GM12878 (cell line): ENCODE measurements at regions not wholly inside any gene's neighbourhood (a gene's known extent, or its start where the extent isn't known, plus 50 kb on each side); places are given as distances from the start of the nearest gene placed in this dataset.
A peak's percentile ranks its signal among the peaks of the same experiment; 100 is the strongest.

Source experiments
- ATAC-seq: fragments of 200-7000 bp; cut with Tn5 transposase; 3 replicates; pipeline ENCODE4 v1.9.1; 2020; ENCODE audit warnings: mild to moderate bottlenecking, moderate library complexity
- BruUV-seq: library from RNA; stranded (reverse); fragments of 400-500 nt; replicated peaks from 2 replicates; lab custom pipeline; 2021; lab: Mats Ljungman, UMichigan
- CTCF ChIA-PET: fragments of 300-600 bp; sonication (Branson Sonifier 250); formaldehyde crosslinking; extraction: SDS; loops from one replicate; lab custom pipeline; 2021; ENCODE audit warnings: inconsistent platforms; lab: Yijun Ruan, JAX
- POLR2A ChIA-PET: fragments of 350-600 bp; formaldehyde crosslinking; extraction: SDS; loops from one replicate; lab custom pipeline; 2021; ENCODE audit warnings: inconsistent platforms; lab: Charles Lee
- RAD21 ChIA-PET: fragments of 300-600 bp; sonication (Branson Sonifier 250); formaldehyde crosslinking; loops from one replicate; lab custom pipeline; 2023; ENCODE audit warnings: antibody characterized with exemption; ENCODE audit not compliant: unreplicated experiment; lab: Charles Lee
- SMC1A ChIA-PET: fragments of 300-600 bp; sonication (Branson Sonifier 250); formaldehyde crosslinking; loops from one replicate; lab custom pipeline; 2023; ENCODE audit not compliant: unreplicated experiment, uncharacterized antibody; lab: Charles Lee
- DNase-seq: peaks from one replicate; pipeline ENCODE4 v3.0.0-alpha.2; 2011; ENCODE audit warnings: low read depth, low spot score
- FAIRE-seq: peaks from 3 replicates; lab custom pipeline; 2011; peaks lifted over from hg19 to GRCh38; lab: Jason Lieb, UNC
- H2AFZ ChIP-seq: 2 replicates; pipeline ENCODE4 v1.6.0; 2011; ENCODE audit warnings: low read depth, low read length, control low read depth; ENCODE audit not compliant: control insufficient read depth
- H3K27ac ChIP-seq: 2 replicates; pipeline ENCODE4 v1.5.1; 2011; ENCODE audit warnings: control low read depth; ENCODE audit not compliant: control insufficient read depth, insufficient read depth
- H3K27me3 ChIP-seq, 2 experiments: replicated peaks in 1 of 2; 2 replicates each; pipeline versions ENCODE4 v1.6.0 to v1.6.1; 2011; ENCODE audit warnings: low read length in 1 of 2; ENCODE audit not compliant: control insufficient read depth in 2 of 2, insufficient read depth in 2 of 2
- H3K36me3 ChIP-seq, 2 experiments: 2 replicates each; pipeline ENCODE4 v1.5.1; 2011; ENCODE audit warnings: low read length in 1 of 2; ENCODE audit not compliant: control insufficient read depth in 2 of 2, insufficient read depth in 2 of 2
- H3K4me1 ChIP-seq: 2 replicates; pipeline ENCODE4 v1.6.1; 2011; ENCODE audit warnings: mild to moderate bottlenecking, low read length, moderate library complexity, mixed read lengths; ENCODE audit not compliant: control insufficient read depth, insufficient read depth
- H3K4me2 ChIP-seq: 2 replicates; pipeline ENCODE4 v1.6.0; 2011; ENCODE audit warnings: control low read depth; ENCODE audit not compliant: control insufficient read depth, insufficient read depth
- H3K4me3 ChIP-seq: fragments of 200-600 bp; sonication (generic); 2 replicates; pipeline ENCODE4 v1.5.1; 2016
- H3K79me2 ChIP-seq: 2 replicates; pipeline ENCODE4 v1.6.0; 2011; ENCODE audit warnings: low read length; ENCODE audit not compliant: control insufficient read depth, insufficient read depth
- H3K9ac ChIP-seq: 2 replicates; pipeline ENCODE4 v1.8.0; 2011; ENCODE audit warnings: low read length, control low read depth, mixed read lengths; ENCODE audit not compliant: control insufficient read depth, insufficient read depth
- H3K9me3 ChIP-seq: replicated peaks from 3 replicates; pipeline ENCODE4 v1.5.1; 2011; ENCODE audit warnings: mild to moderate bottlenecking, low read length; ENCODE audit not compliant: control insufficient read depth, insufficient read depth
- H4K20me1 ChIP-seq: 2 replicates; pipeline ENCODE4 v1.6.0; 2011; ENCODE audit not compliant: control insufficient read depth, insufficient read depth
- CTCF ChIP-seq, 3 experiments: IDR thresholded peaks in 2 of 3; conservative IDR thresholded peaks in 1 of 3; 2 replicates each; pipeline ENCODE4 v1.5.1; 2011; ENCODE audit warnings: low read depth in 3 of 3, low read length in 3 of 3, mild to moderate bottlenecking in 3 of 3, control low read depth in 2 of 3, moderate library complexity in 2 of 3, inconsistent platforms in 1 of 3, mixed read lengths in 1 of 3; ENCODE audit not compliant: control insufficient read depth in 2 of 3, insufficient read depth in 1 of 3; ENCODE audit errors: extremely low read depth in 1 of 3
- EED ChIP-seq: sonication (generic); IDR thresholded peaks from 2 replicates; pipeline ENCODE4 v1.6.1; 2016; ENCODE audit warnings: antibody characterized with exemption, low read depth
- ESRRA ChIP-seq: IDR thresholded peaks from 2 replicates; pipeline ENCODE4 v1.6.1; 2012; ENCODE audit warnings: mild to moderate bottlenecking, low read length, improper control_type of control experiment
- HDAC6 ChIP-seq: fragments of 200-600 bp; sonication (generic); IDR thresholded peaks from one replicate; pipeline ENCODE4 v1.8.0; 2017; ENCODE audit warnings: antibody characterized with exemption; ENCODE audit not compliant: unreplicated experiment
- NKRF ChIP-seq: fragments of 450-650 bp; conservative IDR thresholded peaks from 2 replicates; pipeline ENCODE4 v1.6.1; 2017; ENCODE audit warnings: mild to moderate bottlenecking, moderate library complexity
- NR2C2 ChIP-seq: IDR thresholded peaks from 2 replicates; pipeline ENCODE4 v1.6.1; 2011; ENCODE audit warnings: borderline replicate concordance, low read depth; ENCODE audit not compliant: control insufficient read depth, insufficient read length
- SUPT20H ChIP-seq: IDR thresholded peaks from 2 replicates; pipeline ENCODE4 v1.6.1; 2011; ENCODE audit warnings: low read depth, mild to moderate bottlenecking, low read length, moderate library complexity, borderline replicate concordance; ENCODE audit not compliant: control insufficient read depth
- WGBS: methylation state at CpG from one replicate; pipeline ENCODE4 v1.1.6; 2016; ENCODE audit warnings: low lambda C conversion rate; ENCODE audit not compliant: insufficient replicate concordance, insufficient coverage; ENCODE audit errors: missing lambda C conversion rate; 5-methylcytosine and 5-hydroxymethylcytosine counted together
- in situ Hi-C: fragments of 300-500 bp; cut with MboI; formaldehyde crosslinking; loops from 9 replicates; pipeline ENCODE4 v1.14.3; 2018; ENCODE audit warnings: mixed read lengths
- intact Hi-C: fragments of 100-400 bp; cut with micrococcal nuclease; formaldehyde crosslinking; loops from one replicate; pipeline ENCODE4 v1.14.2; 2022; ENCODE audit not compliant: unreplicated experiment

- peak; percentile 65 for ATAC-seq
- no peaks in the 10 kb centered on the region; a peak in 1 of 4 replicates for H3K36me3 ChIP-seq
- in situ Hi-C loops, result loop anchor here (10.0 kb wide), 1 partner anchor 343 kb away; no protein-coding TSS in a partner anchor
- peak overlapping the region; percentile 3; the same call in 1 of the 2 replicates for H2AFZ ChIP-seq
- TF ChIP-seq ESRRA (no peak), CTCF (IDR thresholded peaks at IDR 0.05 in 2 of 3, conservative IDR thresholded peaks at IDR 0.05 in 1 of 3; ENCODE audit: control insufficient read depth in 2 of 3, extremely low read depth in 1 of 3, insufficient read depth in 1 of 3, low read depth in 3 of 3, low read length in 3 of 3) (no peak), SUPT20H (no peak), NR2C2 (no peak), NKRF (no peak), EED (no peak), HDAC6 (no peak)
- SMC1A ChIA-PET, result interaction anchor here (0.9 to 5.4 kb wide), 22 partner anchors 9 to 491 kb away, joined by 3 to 25 read pairs (median 4); no protein-coding TSS in a partner anchor
- H4K20me1 ChIP-seq, result no peaks in the 10 kb centered on the region
- peaks cover 3% of the 10 kb centered on the region; the same call in 1 of the 3 replicates for H3K9me3 ChIP-seq
- BruUV-seq, result no TSS peak
- no peak overlapping the region for H3K4me2 ChIP-seq
- H3K9ac ChIP-seq, result no peak overlapping the region
- CTCF ChIA-PET, result interaction anchor here (0.7 to 4.9 kb wide), 14 partner anchors 12 to 969 kb away, joined by 3 to 72 read pairs (median 4); no protein-coding TSS in a partner anchor
- DNase-seq, result no peak
- no peaks in the 10 kb centered on the region for H3K27me3 ChIP-seq
- H3K4me3 ChIP-seq, result no peak overlapping the region
- H3K4me1 ChIP-seq, result peaks cover 11% of the 10 kb centered on the region; the same call in 1 of the 2 replicates
- peaks cover 10% of the 10 kb centered on the region for H3K79me2 ChIP-seq
- 26% methylated on average over 3 of the region's 3 CpGs for WGBS
- FAIRE-seq, result no peak
- RAD21 ChIA-PET, result interaction anchor here (0.6 to 3.8 kb wide), 14 partner anchors 28 to 491 kb away, joined by 3 to 32 read pairs (median 3); no protein-coding TSS in a partner anchor
- intact Hi-C loops, result loop anchor here (2.0 to 10.0 kb wide), 5 partner anchors 90 to 433 kb away; no protein-coding TSS in a partner anchor
- POLR2A ChIA-PET, result interaction anchor here (0.5 kb wide), 1 partner anchor 197 kb away, joined by 3 read pairs; no protein-coding TSS in a partner anchor
- peak overlapping the region; percentile 35 for H3K27ac ChIP-seq
Observed at GRCh38 chr21:25387665-25388064, 219.6 kb downstream of the MRPL39 start.
